ENCODE measurements at regions not wholly inside any gene's neighbourhood (a gene's known extent, or its start where the extent isn't known, plus 50 kb on each side); places are given as distances from the start of the nearest gene placed in this dataset.

GRCh38 chr2:149924549-149925213 is 337.1 kb upstream of the MMADHC start:
- Histone ChIP-seq H4K20me1 (ENCODE audit: control insufficient read depth, extremely low read depth, insufficient read depth, low read length) (no peaks in the 10 kb centered on the region), H3K4me3 (replicated peaks in 1 of 4; ENCODE audit: control extremely low read depth in 1 of 4, insufficient read depth in 1 of 4, low read depth in 3 of 4, low read length in 4 of 4) (no peak overlapping the region), H3K36me3 (ENCODE audit: control insufficient read depth, insufficient read depth, low read length) (no peaks in the 10 kb centered on the region), H3K79me2 (ENCODE audit: control insufficient read depth, insufficient read depth, low read length) (no peaks in the 10 kb centered on the region), H3K4me1 (ENCODE audit: control insufficient read depth, extremely low read depth, insufficient read depth, low read length) (no peaks in the 10 kb centered on the region), H3K9ac (ENCODE audit: insufficient read depth, low read length) (no peak overlapping the region), H3K4me2 (ENCODE audit: extremely low read depth, insufficient read depth, low read length) (no peak overlapping the region), H3K27ac (ENCODE audit: insufficient read depth, low read length) (no peak overlapping the region), H3K9me3 (ENCODE audit: control insufficient read depth, insufficient read depth, low read depth, low read length) (no peaks in the 10 kb centered on the region), H2AFZ (ENCODE audit: low read length) (no peak overlapping the region), H3K27me3 (ENCODE audit: control insufficient read depth, insufficient read depth, low read length) (no peaks in the 10 kb centered on the region)
- no peak for TF ChIP-seq CTCF (conservative IDR thresholded peaks at IDR 0.05 in 1 of 2, IDR thresholded peaks at IDR 0.05 in 1 of 2; ENCODE audit: low read depth in 1 of 2, low read length in 2 of 2)
- DNase-seq (ENCODE audit: low read depth in 2 of 2), result peak in 1 of 2 donors; percentile 45

GRCh38 chr2:149924028-149924427 is 336.5 kb upstream of the MMADHC start:
- DNase-seq (ENCODE audit: low read depth in 2 of 2), result peak; percentile 8 to 67
- Histone ChIP-seq H3K4me2 (ENCODE audit: extremely low read depth, insufficient read depth, low read length) (no peak overlapping the region), H3K27ac (ENCODE audit: insufficient read depth, low read length) (no peak overlapping the region), H3K36me3 (ENCODE audit: control insufficient read depth, insufficient read depth, low read length) (no peaks in the 10 kb centered on the region), H3K79me2 (ENCODE audit: control insufficient read depth, insufficient read depth, low read length) (no peaks in the 10 kb centered on the region), H3K4me1 (ENCODE audit: control insufficient read depth, extremely low read depth, insufficient read depth, low read length) (no peaks in the 10 kb centered on the region), H3K9ac (ENCODE audit: insufficient read depth, low read length) (no peak overlapping the region), H4K20me1 (ENCODE audit: control insufficient read depth, extremely low read depth, insufficient read depth, low read length) (no peaks in the 10 kb centered on the region), H2AFZ (ENCODE audit: low read length) (no peak overlapping the region), H3K27me3 (ENCODE audit: control insufficient read depth, insufficient read depth, low read length) (no peaks in the 10 kb centered on the region), H3K9me3 (ENCODE audit: control insufficient read depth, insufficient read depth, low read depth, low read length) (no peaks in the 10 kb centered on the region), H3K4me3 (replicated peaks in 1 of 4; ENCODE audit: control extremely low read depth in 1 of 4, insufficient read depth in 1 of 4, low read depth in 3 of 4, low read length in 4 of 4) (no peak overlapping the region)
- TF ChIP-seq CTCF (conservative IDR thresholded peaks at IDR 0.05 in 1 of 2, IDR thresholded peaks at IDR 0.05 in 1 of 2; ENCODE audit: low read depth in 1 of 2, low read length in 2 of 2), result no peak

- Histone ChIP-seq H3K9ac (ENCODE audit: insufficient read depth, low read length) (no peak overlapping the region), H4K20me1 (ENCODE audit: control insufficient read depth, extremely low read depth, insufficient read depth, low read length) (no peaks in the 10 kb centered on the region), H3K27me3 (ENCODE audit: control insufficient read depth, insufficient read depth, low read length) (no peaks in the 10 kb centered on the region), H3K4me3 (replicated peaks in 1 of 4; ENCODE audit: control extremely low read depth in 1 of 4, insufficient read depth in 1 of 4, low read depth in 3 of 4, low read length in 4 of 4) (no peak overlapping the region), H2AFZ (ENCODE audit: low read length) (no peak overlapping the region), H3K79me2 (ENCODE audit: control insufficient read depth, insufficient read depth, low read length) (no peaks in the 10 kb centered on the region), H3K4me1 (ENCODE audit: control insufficient read depth, extremely low read depth, insufficient read depth, low read length) (no peaks in the 10 kb centered on the region), H3K36me3 (ENCODE audit: control insufficient read depth, insufficient read depth, low read length) (no peaks in the 10 kb centered on the region), H3K27ac (ENCODE audit: insufficient read depth, low read length) (no peak overlapping the region), H3K4me2 (ENCODE audit: extremely low read depth, insufficient read depth, low read length) (no peak overlapping the region), H3K9me3 (ENCODE audit: control insufficient read depth, insufficient read depth, low read depth, low read length) (no peaks in the 10 kb centered on the region)
- DNase-seq (ENCODE audit: low read depth in 2 of 2), result no peak
- TF ChIP-seq EZH2 (IDR thresholded peaks at IDR 0.05; ENCODE audit: low read length, missing control alignments) (no peak), CTCF (conservative IDR thresholded peaks at IDR 0.05 in 1 of 2, IDR thresholded peaks at IDR 0.05 in 1 of 2; ENCODE audit: low read depth in 1 of 2, low read length in 2 of 2) (no peak)
Observed at GRCh38 chr2:149921911-149922616, 334.5 kb upstream of the MMADHC start.

Data from fibroblast of lung (primary cell).